ENCODE measurements at regions not wholly inside any gene's neighbourhood (a gene's known extent, or its start where the extent isn't known, plus 50 kb on each side); places are given as distances from the start of the nearest gene placed in this dataset.

- DNase-seq (ENCODE audit: low read depth in 3 of 3, low spot score in 2 of 3) = no peak
Measured at GRCh38 chr13:50584856-50585580, 258.5 kb downstream of the DLEU7 start.

- DNase-seq (ENCODE audit: low read depth in 3 of 3, low spot score in 2 of 3) = no peak
Measured at GRCh38 chr13:50585674-50586413, 257.6 kb downstream of the DLEU7 start.

- DNase-seq (ENCODE audit: low read depth in 3 of 3, low spot score in 2 of 3) = no peak
Measured at GRCh38 chr13:50586414-50587083, 256.9 kb downstream of the DLEU7 start.

- DNase-seq (ENCODE audit: low read depth in 3 of 3, low spot score in 2 of 3) = no peak
Measured at GRCh38 chr13:50587115-50587514, 256.4 kb downstream of the DLEU7 start.

- no peak for DNase-seq (ENCODE audit: low read depth in 3 of 3, low spot score in 2 of 3)
Measured at GRCh38 chr13:50587645-50588373, 255.7 kb downstream of the DLEU7 start.

- DNase-seq (ENCODE audit: low read depth in 3 of 3, low spot score in 2 of 3) = no peak
Measured at GRCh38 chr13:50588491-50589130, 254.9 kb downstream of the DLEU7 start.

GRCh38 chr13:50589139-50589538, 254.4 kb downstream of the DLEU7 start:
- no peak for DNase-seq (ENCODE audit: low read depth in 3 of 3, low spot score in 2 of 3)

- no peak for DNase-seq (ENCODE audit: low read depth in 3 of 3, low spot score in 2 of 3)
Measured at GRCh38 chr13:50589651-50590054, 253.8 kb downstream of the DLEU7 start.

GRCh38 chr13:50592412-50593155, 250.9 kb downstream of the DLEU7 start:
- DNase-seq (ENCODE audit: low read depth in 3 of 3, low spot score in 2 of 3) = no peak

- DNase-seq (ENCODE audit: low read depth in 3 of 3, low spot score in 2 of 3) = no peak
Measured at GRCh38 chr13:50593207-50593606, 250.3 kb downstream of the DLEU7 start.

- DNase-seq (ENCODE audit: low read depth in 3 of 3, low spot score in 2 of 3) = no peak
Measured at GRCh38 chr13:50594276-50595051, 249.0 kb downstream of the DLEU7 start.

- DNase-seq (ENCODE audit: low read depth in 3 of 3, low spot score in 2 of 3) = no peak
Measured at GRCh38 chr13:50595196-50595595, 248.3 kb downstream of the DLEU7 start.

- DNase-seq (ENCODE audit: low read depth in 3 of 3, low spot score in 2 of 3) = no peak
Measured at GRCh38 chr13:50596156-50596555, 247.3 kb downstream of the DLEU7 start.

- no peak for DNase-seq (ENCODE audit: low read depth in 3 of 3, low spot score in 2 of 3)
Measured at GRCh38 chr13:50596776-50597203, 246.7 kb downstream of the DLEU7 start.

GRCh38 chr13:50598338-50598737, 245.2 kb downstream of the DLEU7 start:
- no peak for DNase-seq (ENCODE audit: low read depth in 3 of 3, low spot score in 2 of 3)

- DNase-seq (ENCODE audit: low read depth in 3 of 3, low spot score in 2 of 3) = no peak
Measured at GRCh38 chr13:50599046-50599445, 244.4 kb downstream of the DLEU7 start.

- DNase-seq (ENCODE audit: low read depth in 3 of 3, low spot score in 2 of 3) = no peak
Measured at GRCh38 chr13:50599927-50600326, 243.6 kb downstream of the DLEU7 start.

- DNase-seq (ENCODE audit: low read depth in 3 of 3, low spot score in 2 of 3) = no peak
Measured at GRCh38 chr13:50608370-50608769, 235.1 kb downstream of the DLEU7 start.

GRCh38 chr13:50609011-50609410, 234.5 kb downstream of the DLEU7 start:
- no peak for DNase-seq (ENCODE audit: low read depth in 3 of 3, low spot score in 2 of 3)
